ENCODE measurements at regions not wholly inside any gene's neighbourhood (a gene's known extent, or its start where the extent isn't known, plus 50 kb on each side); places are given as distances from the start of the nearest gene placed in this dataset.

GRCh38 chrX:67917421-67918010, 373.7 kb downstream of the AR start:
- TF ChIP-seq, protein P1, sequence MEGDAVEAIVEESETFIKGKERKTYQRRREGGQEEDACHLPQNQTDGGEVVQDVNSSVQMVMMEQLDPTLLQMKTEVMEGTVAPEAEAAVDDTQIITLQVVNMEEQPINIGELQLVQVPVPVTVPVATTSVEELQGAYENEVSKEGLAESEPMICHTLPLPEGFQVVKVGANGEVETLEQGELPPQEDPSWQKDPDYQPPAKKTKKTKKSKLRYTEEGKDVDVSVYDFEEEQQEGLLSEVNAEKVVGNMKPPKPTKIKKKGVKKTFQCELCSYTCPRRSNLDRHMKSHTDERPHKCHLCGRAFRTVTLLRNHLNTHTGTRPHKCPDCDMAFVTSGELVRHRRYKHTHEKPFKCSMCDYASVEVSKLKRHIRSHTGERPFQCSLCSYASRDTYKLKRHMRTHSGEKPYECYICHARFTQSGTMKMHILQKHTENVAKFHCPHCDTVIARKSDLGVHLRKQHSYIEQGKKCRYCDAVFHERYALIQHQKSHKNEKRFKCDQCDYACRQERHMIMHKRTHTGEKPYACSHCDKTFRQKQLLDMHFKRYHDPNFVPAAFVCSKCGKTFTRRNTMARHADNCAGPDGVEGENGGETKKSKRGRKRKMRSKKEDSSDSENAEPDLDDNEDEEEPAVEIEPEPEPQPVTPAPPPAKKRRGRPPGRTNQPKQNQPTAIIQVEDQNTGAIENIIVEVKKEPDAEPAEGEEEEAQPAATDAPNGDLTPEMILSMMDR (conservative IDR thresholded peaks at IDR 0.05): no peak
- Histone ChIP-seq H3K9me3 (ENCODE audit: control insufficient read depth, low read length) (no peaks in the 10 kb centered on the region), H3K27ac (ENCODE audit: low read depth, low read length) (no peak overlapping the region), H3K4me3 (ENCODE audit: low read length) (no peak overlapping the region), H3K27me3 (ENCODE audit: control insufficient read depth, insufficient read depth, low read length, poor library complexity, severe bottlenecking) (no peaks in the 10 kb centered on the region), H3K36me3 (ENCODE audit: control insufficient read depth, insufficient read depth, low read length) (no peaks in the 10 kb centered on the region), H3K4me1 (ENCODE audit: control insufficient read depth, insufficient read depth, low read length) (no peaks in the 10 kb centered on the region), H3K9ac (ENCODE audit: extremely low read depth, low read length, poor library complexity, severe bottlenecking) (no peak overlapping the region)
- 94% methylated on average over 2 of the region's 2 CpGs; no CpG with 5 or more reads in 1 of the 2 experiments for WGBS, 2 experiments (ENCODE audit: insufficient coverage in 1 of 2, insufficient read length in 1 of 2)
- H3K4me1 Mint-ChIP-seq: no peaks in the 10 kb centered on the region
- no peaks in the 10 kb centered on the region for H3K36me3 Mint-ChIP-seq (ENCODE audit: low read depth)
- peaks cover 75% of the 10 kb centered on the region for H3K9me3 Mint-ChIP-seq
- H3K27me3 Mint-ChIP-seq (ENCODE audit: insufficient read depth): no peaks in the 10 kb centered on the region
- DNase-seq: no peak
- H3K4me3 Mint-ChIP-seq: no peak overlapping the region
- no peak overlapping the region for H3K27ac Mint-ChIP-seq

GRCh38 chrX:67922966-67923365, 379.1 kb downstream of the AR start:
- peaks cover 51% of the 10 kb centered on the region for H3K9me3 Mint-ChIP-seq
- no peak overlapping the region for H3K4me3 ChIP-seq (ENCODE audit: low read length)
- TF ChIP-seq, protein P1 (conservative IDR thresholded peaks at IDR 0.05): no peak

GRCh38 chrX:67939270-67939669, 395.4 kb downstream of the AR start:
- Histone ChIP-seq H3K4me3 (ENCODE audit: low read length) (no peak overlapping the region), H3K27me3 (ENCODE audit: control insufficient read depth, insufficient read depth, low read length, poor library complexity, severe bottlenecking) (no peaks in the 10 kb centered on the region), H3K36me3 (ENCODE audit: control insufficient read depth, insufficient read depth, low read length) (no peaks in the 10 kb centered on the region), H3K9me3 (ENCODE audit: control insufficient read depth, low read length) (no peaks in the 10 kb centered on the region), H3K27ac (ENCODE audit: low read depth, low read length) (no peak overlapping the region), H3K4me1 (ENCODE audit: control insufficient read depth, insufficient read depth, low read length) (no peaks in the 10 kb centered on the region), H3K9ac (ENCODE audit: extremely low read depth, low read length, poor library complexity, severe bottlenecking) (no peak overlapping the region)
- Mint-ChIP-seq H3K4me1 (no peaks in the 10 kb centered on the region), H3K27me3 (ENCODE audit: insufficient read depth) (no peaks in the 10 kb centered on the region), H3K4me3 (no peak overlapping the region), H3K36me3 (ENCODE audit: low read depth) (no peaks in the 10 kb centered on the region), H3K27ac (no peak overlapping the region), H3K9me3 (peaks cover 37% of the 10 kb centered on the region)
- TF ChIP-seq, protein P1 (conservative IDR thresholded peaks at IDR 0.05): no peak
- DNase-seq: no peak

More at GRCh38 chrX:67922966-67923365, 379.1 kb downstream of the AR start:
- Histone ChIP-seq H3K27me3 (ENCODE audit: control insufficient read depth, insufficient read depth, low read length, poor library complexity, severe bottlenecking) (no peaks in the 10 kb centered on the region), H3K9me3 (ENCODE audit: control insufficient read depth, low read length) (no peaks in the 10 kb centered on the region), H3K27ac (ENCODE audit: low read depth, low read length) (no peak overlapping the region), H3K4me1 (ENCODE audit: control insufficient read depth, insufficient read depth, low read length) (no peaks in the 10 kb centered on the region), H3K9ac (ENCODE audit: extremely low read depth, low read length, poor library complexity, severe bottlenecking) (no peak overlapping the region), H3K36me3 (ENCODE audit: control insufficient read depth, insufficient read depth, low read length) (no peaks in the 10 kb centered on the region)
- Mint-ChIP-seq H3K36me3 (ENCODE audit: low read depth) (no peaks in the 10 kb centered on the region), H3K27ac (no peak overlapping the region), H3K4me3 (no peak overlapping the region), H3K4me1 (no peaks in the 10 kb centered on the region), H3K27me3 (ENCODE audit: insufficient read depth) (no peaks in the 10 kb centered on the region)
- no peak for DNase-seq
- 92% methylated on average over 2 of the region's 2 CpGs; no CpG with 5 or more reads in 1 of the 2 experiments for WGBS, 2 experiments (ENCODE audit: insufficient coverage in 1 of 2, insufficient read length in 1 of 2)
